ENCODE measurements at regions not wholly inside any gene's neighbourhood (a gene's known extent, or its start where the extent isn't known, plus 50 kb on each side); places are given as distances from the start of the nearest gene placed in this dataset.

GRCh38 chr5:2109566-2109965, 226.8 kb upstream of the IRX4 start:
- ChIA-PET POLR2A (no interaction called here), CTCF (no interaction called here)
- no peak overlapping the region for H3K4me3 Mint-ChIP-seq
- no peak for DNase-seq
- H3K9me3 Mint-ChIP-seq: peaks cover 4% of the 10 kb centered on the region
- no peaks in the 10 kb centered on the region for H3K36me3 Mint-ChIP-seq (ENCODE audit: low read depth)
- no peaks in the 10 kb centered on the region for H3K4me1 Mint-ChIP-seq
- H3K27ac Mint-ChIP-seq: no peak overlapping the region
- peaks cover 4% of the 10 kb centered on the region for H3K27me3 Mint-ChIP-seq

- no peaks in the 10 kb centered on the region for H3K4me1 Mint-ChIP-seq
- peaks cover 4% of the 10 kb centered on the region for H3K27me3 Mint-ChIP-seq
- H3K9me3 Mint-ChIP-seq: peaks cover 4% of the 10 kb centered on the region
- no peak overlapping the region for H3K4me3 Mint-ChIP-seq
- no peak overlapping the region for H3K27ac Mint-ChIP-seq
- no peak for DNase-seq
- CTCF ChIA-PET: interaction anchor here (1.3 kb wide), 1 partner anchor 8 kb away, joined by 3 read pairs; no protein-coding TSS in a partner anchor
- H3K36me3 Mint-ChIP-seq (ENCODE audit: low read depth): no peaks in the 10 kb centered on the region
- POLR2A ChIA-PET: no interaction called here
These were observed 224.0 kb upstream of the IRX4 start for GRCh38 chr5:2106721-2107120.

GRCh38 chr5:2105141-2105540, 222.4 kb upstream of the IRX4 start:
- no peak for DNase-seq

GRCh38 chr5:2103940-2104339, 221.2 kb upstream of the IRX4 start:
- ChIA-PET CTCF (no interaction called here), POLR2A (no interaction called here)
- H3K4me1 Mint-ChIP-seq: no peaks in the 10 kb centered on the region
- H3K27ac Mint-ChIP-seq: no peak overlapping the region
- H3K4me3 Mint-ChIP-seq: no peak overlapping the region
- peaks cover 4% of the 10 kb centered on the region for H3K9me3 Mint-ChIP-seq
- peaks cover 4% of the 10 kb centered on the region for H3K27me3 Mint-ChIP-seq
- no peaks in the 10 kb centered on the region for H3K36me3 Mint-ChIP-seq (ENCODE audit: low read depth)
- no peak for DNase-seq

More at GRCh38 chr5:2105141-2105540, 222.4 kb upstream of the IRX4 start:
- POLR2A ChIA-PET: no interaction called here
- Mint-ChIP-seq H3K4me1 (no peaks in the 10 kb centered on the region), H3K27me3 (peaks cover 4% of the 10 kb centered on the region), H3K4me3 (no peak overlapping the region), H3K27ac (no peak overlapping the region), H3K9me3 (peaks cover 4% of the 10 kb centered on the region), H3K36me3 (ENCODE audit: low read depth) (no peaks in the 10 kb centered on the region)
- CTCF ChIA-PET: no interaction called here

- ChIA-PET CTCF (no interaction called here), POLR2A (no interaction called here)
- DNase-seq: no peak
- H3K36me3 Mint-ChIP-seq (ENCODE audit: low read depth): no peaks in the 10 kb centered on the region
- no peaks in the 10 kb centered on the region for H3K4me1 Mint-ChIP-seq
- no peak overlapping the region for H3K27ac Mint-ChIP-seq
- H3K27me3 Mint-ChIP-seq: peaks cover 4% of the 10 kb centered on the region
- peaks cover 4% of the 10 kb centered on the region for H3K9me3 Mint-ChIP-seq
- H3K4me3 Mint-ChIP-seq: no peak overlapping the region
These were observed 220.4 kb upstream of the IRX4 start for GRCh38 chr5:2102819-2103776.

- no peaks in the 10 kb centered on the region for H3K36me3 Mint-ChIP-seq (ENCODE audit: low read depth)
- peaks cover 4% of the 10 kb centered on the region for H3K9me3 Mint-ChIP-seq
- no peak for DNase-seq
- H3K4me3 Mint-ChIP-seq: no peak overlapping the region
- no peaks in the 10 kb centered on the region for H3K4me1 Mint-ChIP-seq
- H3K27me3 Mint-ChIP-seq: peaks cover 4% of the 10 kb centered on the region
- CTCF ChIA-PET: no interaction called here
- no peak overlapping the region for H3K27ac Mint-ChIP-seq
- POLR2A ChIA-PET: no interaction called here
These were observed 219.0 kb upstream of the IRX4 start for GRCh38 chr5:2101685-2102084.

- ChIA-PET CTCF (no interaction called here), POLR2A (no interaction called here)
- Mint-ChIP-seq H3K36me3 (ENCODE audit: low read depth) (no peaks in the 10 kb centered on the region), H3K9me3 (no peaks in the 10 kb centered on the region), H3K4me1 (no peaks in the 10 kb centered on the region), H3K4me3 (no peak overlapping the region), H3K27ac (no peak overlapping the region), H3K27me3 (no peaks in the 10 kb centered on the region)
- no peak for DNase-seq
These were observed 214.3 kb upstream of the IRX4 start for GRCh38 chr5:2096887-2097505.

- Mint-ChIP-seq H3K27me3 (peaks cover 1% of the 10 kb centered on the region), H3K4me3 (no peak overlapping the region), H3K4me1 (no peaks in the 10 kb centered on the region), H3K27ac (no peak overlapping the region), H3K9me3 (no peaks in the 10 kb centered on the region), H3K36me3 (ENCODE audit: low read depth) (no peaks in the 10 kb centered on the region)
- POLR2A ChIA-PET: no interaction called here
- DNase-seq: no peak
- CTCF ChIA-PET: no interaction called here
These were observed 212.3 kb upstream of the IRX4 start for GRCh38 chr5:2095011-2095410.

- H3K36me3 Mint-ChIP-seq (ENCODE audit: low read depth): no peaks in the 10 kb centered on the region
- ChIA-PET CTCF (no interaction called here), POLR2A (no interaction called here)
- no peak overlapping the region for H3K27ac Mint-ChIP-seq
- peaks cover 1% of the 10 kb centered on the region for H3K27me3 Mint-ChIP-seq
- H3K9me3 Mint-ChIP-seq: no peaks in the 10 kb centered on the region
- H3K4me1 Mint-ChIP-seq: no peaks in the 10 kb centered on the region
- DNase-seq: no peak
- H3K4me3 Mint-ChIP-seq: no peak overlapping the region
These were observed 211.9 kb upstream of the IRX4 start for GRCh38 chr5:2094616-2094995.

- no peaks in the 10 kb centered on the region for H3K4me1 Mint-ChIP-seq
- ChIA-PET POLR2A (no interaction called here), CTCF (no interaction called here)
- H3K9me3 Mint-ChIP-seq: no peaks in the 10 kb centered on the region
- no peak overlapping the region for H3K4me3 Mint-ChIP-seq
- no peaks in the 10 kb centered on the region for H3K36me3 Mint-ChIP-seq (ENCODE audit: low read depth)
- no peak overlapping the region for H3K27ac Mint-ChIP-seq
- peaks cover 1% of the 10 kb centered on the region for H3K27me3 Mint-ChIP-seq
- DNase-seq: no peak
These were observed 211.3 kb upstream of the IRX4 start for GRCh38 chr5:2093859-2094615.

GRCh38 chr5:2091921-2092320, 209.2 kb upstream of the IRX4 start:
- Mint-ChIP-seq H3K36me3 (ENCODE audit: low read depth) (no peaks in the 10 kb centered on the region), H3K9me3 (no peaks in the 10 kb centered on the region), H3K4me1 (no peaks in the 10 kb centered on the region), H3K27ac (no peak overlapping the region), H3K27me3 (peaks cover 10% of the 10 kb centered on the region), H3K4me3 (no peak overlapping the region)
- ChIA-PET CTCF (no interaction called here), POLR2A (no interaction called here)
- no peak for DNase-seq

- ChIA-PET POLR2A (interaction anchor here (0.6 kb wide), 1 partner anchor 1261 kb away, joined by 4 read pairs; no protein-coding TSS in a partner anchor), CTCF (no interaction called here)
- no peak overlapping the region for H3K27ac Mint-ChIP-seq
- no peaks in the 10 kb centered on the region for H3K4me1 Mint-ChIP-seq
- peaks cover 19% of the 10 kb centered on the region for H3K27me3 Mint-ChIP-seq
- H3K36me3 Mint-ChIP-seq (ENCODE audit: low read depth): no peaks in the 10 kb centered on the region
- H3K4me3 Mint-ChIP-seq: no peak overlapping the region
- no peak for DNase-seq
- H3K9me3 Mint-ChIP-seq: no peaks in the 10 kb centered on the region
These were observed 205.3 kb upstream of the IRX4 start for GRCh38 chr5:2087980-2088379.

- CTCF ChIA-PET: no interaction called here
- H3K9me3 Mint-ChIP-seq: no peaks in the 10 kb centered on the region
- peaks cover 2% of the 10 kb centered on the region for H3K27me3 Mint-ChIP-seq
- POLR2A ChIA-PET: no interaction called here
- no peak for DNase-seq
- H3K27ac Mint-ChIP-seq: no peak overlapping the region
- no peak overlapping the region for H3K4me3 Mint-ChIP-seq
- H3K36me3 Mint-ChIP-seq (ENCODE audit: low read depth): no peaks in the 10 kb centered on the region
- H3K4me1 Mint-ChIP-seq: no peaks in the 10 kb centered on the region
These were observed 192.6 kb upstream of the IRX4 start for GRCh38 chr5:2075365-2075764.
